G401.6 (cell line): ENCODE measurements at regions not wholly inside any gene's neighbourhood (a gene's known extent, or its start where the extent isn't known, plus 50 kb on each side); places are given as distances from the start of the nearest gene placed in this dataset.
"Not testable (repeated sequence)": the region's sequence is repeated elsewhere in the genome, so short reads cannot be mapped to it uniquely, and the experiment has no call there.

Experiments used
- FAIRE-seq: peaks from 2 replicates; lab custom pipeline; 2012; peaks lifted over from hg19 to GRCh38; lab: Jason Lieb, UNC

GRCh38 chr6:84581494-84582259 is 182.7 kb downstream of the TBX18 start:
- FAIRE-seq, result no peak

- no peak for FAIRE-seq
Measured at GRCh38 chr6:84579404-84579803, 185.0 kb downstream of the TBX18 start.

DNA sequence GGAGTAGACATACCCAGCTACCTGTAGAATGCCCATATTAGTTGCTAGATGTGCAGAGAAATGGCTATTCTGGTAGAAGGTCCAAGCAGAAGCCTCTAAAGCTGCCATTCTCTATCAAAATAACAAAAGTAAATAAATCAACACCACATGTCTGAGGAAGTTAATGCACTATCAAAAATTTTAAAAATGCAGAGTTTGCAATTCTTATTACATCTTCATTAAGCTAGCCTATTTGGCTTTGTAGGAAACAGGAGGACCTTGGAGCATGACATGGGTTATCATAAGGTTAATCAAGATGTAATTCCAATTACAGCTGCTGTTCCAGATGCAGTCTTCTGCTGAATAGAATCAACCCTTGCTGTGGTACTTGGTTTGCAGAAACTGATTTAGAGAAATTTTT is 188.4 kb downstream of the TBX18 start:
- no peak for FAIRE-seq

DNA sequence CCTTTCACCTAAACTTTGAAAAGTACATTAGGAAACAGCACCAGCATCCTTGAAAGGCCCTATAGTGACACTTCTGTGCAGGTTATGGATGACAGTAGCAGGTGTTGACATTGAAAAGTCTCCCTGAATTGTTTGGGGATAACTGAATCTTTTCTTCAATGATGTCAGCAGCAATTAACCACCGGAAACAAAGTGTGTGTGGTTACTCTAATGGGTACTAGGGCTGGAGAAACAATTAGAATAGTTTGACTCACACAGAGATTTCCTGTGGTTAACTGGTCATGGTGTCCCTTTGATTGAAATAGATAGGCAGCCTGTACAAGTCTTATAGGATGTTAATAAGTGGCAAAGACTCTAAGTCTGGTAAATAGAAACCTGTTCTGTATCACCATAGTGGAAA is 189.1 kb downstream of the TBX18 start:
- FAIRE-seq, result no peak

DNA sequence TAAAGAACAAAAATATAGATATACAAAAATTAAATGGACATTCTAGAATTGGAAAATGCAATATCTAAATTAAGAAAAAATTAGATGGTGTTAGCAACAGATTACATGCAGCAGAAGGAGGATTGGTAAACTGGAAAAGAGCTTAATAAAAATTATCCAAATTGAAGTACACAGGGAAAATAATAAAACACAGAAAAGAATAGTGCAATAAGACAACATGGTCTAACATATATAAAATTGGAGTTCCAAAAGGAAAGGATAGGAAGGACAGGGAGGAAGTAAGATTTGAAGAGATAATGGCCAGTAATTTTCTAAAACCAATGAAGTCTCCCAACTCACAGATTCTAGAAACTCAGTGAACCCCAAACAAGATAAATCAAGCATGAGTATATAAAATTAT is 194.5 kb downstream of the TBX18 start:
- no peak for FAIRE-seq

GRCh38 chr6:84568971-84569370 is 195.4 kb downstream of the TBX18 start:
- no peak for FAIRE-seq

DNA sequence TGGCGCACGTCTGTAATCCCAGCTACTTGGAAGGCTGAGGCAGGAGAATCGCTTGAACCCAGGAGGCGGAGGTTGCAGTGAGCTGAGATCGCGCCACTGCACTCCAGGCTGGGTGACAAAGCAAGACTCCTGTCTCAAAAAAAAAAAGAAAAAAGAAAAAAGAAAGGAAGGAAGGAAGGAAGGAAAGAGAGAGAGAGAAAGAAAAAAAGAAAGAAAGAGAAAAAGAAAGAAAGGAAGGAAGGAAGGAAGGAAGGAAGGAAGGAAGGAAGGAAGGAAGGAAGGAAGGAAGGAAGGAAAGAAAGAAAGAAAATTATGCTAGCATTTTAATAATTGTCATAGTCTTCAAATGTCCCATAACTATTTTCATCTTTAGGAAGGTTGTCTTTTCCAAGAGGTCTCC is 198.7 kb downstream of the TBX18 start:
- not testable (repeated sequence) for FAIRE-seq

- no peak for FAIRE-seq
Measured at GRCh38 chr6:84560436-84561390, 203.7 kb downstream of the TBX18 start.

DNA sequence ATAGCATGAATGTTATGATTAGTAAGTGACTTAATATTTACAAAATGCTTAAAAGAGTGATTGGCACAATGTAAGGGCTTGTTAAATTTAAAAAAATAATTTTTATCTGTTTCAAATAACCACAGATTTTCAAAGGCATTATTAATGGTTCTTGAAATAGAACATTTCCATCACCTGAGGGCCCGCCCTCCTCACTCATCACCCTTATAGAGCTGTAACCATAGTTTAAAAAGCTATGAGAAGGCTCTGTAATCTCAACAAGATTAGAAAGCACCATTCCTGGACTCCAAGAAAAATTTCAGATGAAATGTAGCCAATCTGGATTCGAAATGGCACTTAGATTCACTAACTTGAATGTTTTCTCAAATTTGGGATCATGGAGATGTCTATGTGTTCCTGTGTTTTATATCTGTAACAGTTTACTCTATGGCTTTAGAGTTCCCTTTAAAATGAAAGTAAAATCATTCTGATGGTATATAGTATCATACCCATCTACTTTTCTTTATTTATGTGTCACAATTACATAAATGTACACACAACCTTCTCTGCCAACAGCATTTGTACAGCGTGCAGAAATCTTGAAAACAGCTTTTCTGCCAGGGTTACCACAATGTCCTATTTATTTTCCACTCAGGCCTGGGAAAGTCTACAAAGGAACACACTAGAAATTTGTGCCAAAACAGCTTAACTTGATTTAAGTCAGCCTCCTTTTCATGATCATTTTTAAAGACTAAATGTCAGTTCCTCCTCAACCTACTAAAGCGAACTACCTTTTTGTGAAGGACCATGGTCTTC is 207.7 kb downstream of the TBX18 start:
- no peak for FAIRE-seq

- FAIRE-seq, result no peak
Measured at GRCh38 chr6:84554706-84555105, 209.7 kb downstream of the TBX18 start.

GRCh38 chr6:84554074-84554473 is 210.3 kb downstream of the TBX18 start:
- no peak for FAIRE-seq

DNA sequence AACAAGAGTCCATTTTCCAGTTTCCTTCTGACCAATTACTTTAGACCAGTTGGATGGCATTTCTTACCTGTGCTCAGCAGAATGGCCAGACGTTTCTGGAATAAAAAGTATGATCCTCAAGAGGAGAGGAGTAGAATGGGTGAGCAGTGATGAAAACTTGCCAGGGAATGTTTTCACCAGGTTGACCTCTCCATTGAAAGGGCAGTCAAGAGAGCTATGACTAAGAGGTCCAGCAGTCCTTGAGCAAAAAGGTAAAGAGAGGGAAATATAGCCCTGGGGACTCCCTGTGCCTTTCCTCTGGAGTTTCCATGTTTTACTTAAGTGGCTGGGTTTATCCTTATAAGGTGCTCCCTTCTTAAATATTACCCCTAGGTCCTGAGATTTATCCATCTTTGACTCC is 210.9 kb downstream of the TBX18 start:
- FAIRE-seq, result no peak

GRCh38 chr6:84551797-84552196 is 212.6 kb downstream of the TBX18 start:
- no peak for FAIRE-seq

GRCh38 chr6:84549917-84550316 is 214.5 kb downstream of the TBX18 start:
- no peak for FAIRE-seq

DNA sequence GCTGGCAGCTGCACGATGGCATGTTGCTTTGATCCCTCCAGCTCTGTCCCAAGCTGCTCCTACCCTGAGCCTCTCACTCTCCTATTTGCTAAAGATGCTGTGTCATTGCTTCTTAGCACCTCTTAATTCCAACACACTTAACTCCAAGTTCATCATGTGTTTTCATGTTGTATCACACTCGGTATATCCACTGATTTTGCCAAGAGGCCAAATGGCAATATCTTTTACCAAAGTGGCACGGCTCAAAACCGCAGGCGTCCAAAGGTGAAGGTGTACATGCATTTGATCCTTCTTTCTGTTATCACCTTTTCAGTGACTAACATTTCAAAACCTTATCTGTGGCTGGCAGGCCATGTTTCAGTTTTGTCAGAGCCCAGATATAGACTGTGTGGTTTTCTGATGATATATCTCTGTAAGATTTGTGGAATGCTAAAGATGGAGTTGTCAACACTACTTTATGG is 217.0 kb downstream of the TBX18 start:
- FAIRE-seq, result no peak

GRCh38 chr6:84546427-84546914 is 217.9 kb downstream of the TBX18 start:
- FAIRE-seq, result no peak

DNA sequence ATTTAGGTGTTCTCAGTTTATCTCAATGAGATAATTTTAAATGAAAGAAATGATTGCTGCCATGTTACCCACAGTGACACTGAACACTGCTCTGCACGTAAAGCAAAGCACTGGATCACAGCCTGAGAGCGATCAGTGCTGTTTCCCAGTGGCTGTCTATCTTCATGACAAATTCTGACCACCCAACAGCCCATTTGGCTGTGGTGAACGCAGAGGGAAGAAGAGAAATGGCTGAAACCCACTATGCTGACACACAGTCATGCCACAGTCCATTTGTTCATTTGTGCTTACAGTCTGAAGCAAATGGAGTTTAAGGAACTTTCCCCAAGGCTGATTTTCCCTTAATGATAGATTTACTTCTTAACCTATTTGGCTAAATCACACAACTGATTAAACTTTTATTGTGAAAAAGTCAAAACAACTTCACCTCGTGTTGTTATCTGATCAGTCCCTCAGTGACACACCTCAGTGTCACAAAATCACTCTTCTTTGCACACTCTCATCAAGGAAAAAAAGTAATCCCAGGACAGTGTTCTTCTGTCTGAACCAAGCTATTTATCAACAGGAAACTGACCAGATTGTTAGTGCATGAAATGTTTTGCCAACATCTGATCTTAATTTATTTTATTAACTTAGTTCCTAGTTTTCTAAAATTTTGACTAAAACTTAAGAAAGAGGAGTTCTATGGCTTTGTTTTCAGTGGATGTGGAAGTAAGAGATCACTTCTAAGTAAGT is 225.1 kb downstream of the TBX18 start:
- no peak for FAIRE-seq

- no peak for FAIRE-seq
Measured at GRCh38 chr6:84536885-84537638, 227.3 kb downstream of the TBX18 start.

DNA sequence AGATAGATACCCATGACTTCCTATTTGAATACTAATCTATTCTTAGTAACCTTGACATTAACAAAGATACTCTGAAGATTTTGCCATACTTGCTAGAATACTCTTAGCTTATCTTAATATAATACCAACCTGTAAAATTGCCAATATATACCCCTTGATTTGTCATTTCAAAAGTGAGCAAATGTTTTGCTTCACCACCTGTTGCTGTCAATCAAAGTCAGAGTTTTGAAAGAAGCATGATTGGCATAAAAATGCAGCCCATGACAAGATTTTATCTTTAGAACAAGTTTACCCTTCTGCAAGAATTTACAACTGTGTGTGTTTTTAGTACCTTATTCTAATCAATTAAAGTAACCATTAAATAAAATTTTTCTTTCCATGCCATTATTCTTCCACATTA is 236.2 kb downstream of the TBX18 start:
- no peak for FAIRE-seq

DNA sequence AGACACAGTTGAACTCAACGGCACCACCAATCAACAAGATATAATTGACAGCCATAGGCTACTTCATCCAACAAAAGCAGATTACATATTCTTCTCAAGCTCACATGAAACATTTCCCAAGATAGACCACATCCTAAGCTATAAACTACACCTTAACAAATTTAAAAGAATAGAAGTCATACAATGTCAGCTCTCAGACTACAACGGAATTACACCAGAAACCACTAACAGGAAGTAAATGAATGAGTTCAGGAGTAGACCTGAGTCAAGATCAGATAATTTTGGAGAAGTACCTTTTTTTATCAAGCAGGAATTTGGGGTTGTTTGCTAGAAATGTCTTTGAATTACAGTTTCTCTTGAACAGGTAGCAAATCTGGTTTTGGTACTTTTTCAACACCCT is 237.8 kb downstream of the TBX18 start:
- no peak for FAIRE-seq

DNA sequence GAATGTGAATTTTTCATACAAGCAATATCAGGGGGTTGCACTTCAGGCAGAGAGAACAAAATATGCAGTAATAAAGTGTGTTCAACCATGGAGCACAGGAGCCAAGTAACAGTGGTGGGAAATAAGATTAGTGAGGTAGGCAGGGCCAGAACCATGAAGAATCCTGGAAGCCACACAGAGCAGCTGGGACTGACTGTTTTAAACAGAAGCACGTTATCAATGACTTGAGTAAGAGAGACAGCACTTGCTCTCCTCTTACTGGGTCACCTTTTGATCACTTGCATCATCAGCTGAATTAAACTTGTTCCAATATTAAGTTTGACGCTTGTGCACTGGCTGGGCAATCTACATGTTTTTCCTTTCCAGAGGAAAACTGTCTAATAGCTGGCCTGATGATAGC is 238.5 kb downstream of the TBX18 start:
- no peak for FAIRE-seq
